NCI-H1930 (cell line): ENCODE measurements at regions not wholly inside any gene's neighbourhood (a gene's known extent, or its start where the extent isn't known, plus 50 kb on each side); places are given as distances from the start of the nearest gene placed in this dataset.
"Not testable (repeated sequence)": the region's sequence is repeated elsewhere in the genome, so short reads cannot be mapped to it uniquely, and the experiment has no call there.

Experiments
- DNase-seq, 2 experiments: peaks; one replicate each; lab custom pipeline; 2025; lab: John Stamatoyannopoulos, UW

DNA sequence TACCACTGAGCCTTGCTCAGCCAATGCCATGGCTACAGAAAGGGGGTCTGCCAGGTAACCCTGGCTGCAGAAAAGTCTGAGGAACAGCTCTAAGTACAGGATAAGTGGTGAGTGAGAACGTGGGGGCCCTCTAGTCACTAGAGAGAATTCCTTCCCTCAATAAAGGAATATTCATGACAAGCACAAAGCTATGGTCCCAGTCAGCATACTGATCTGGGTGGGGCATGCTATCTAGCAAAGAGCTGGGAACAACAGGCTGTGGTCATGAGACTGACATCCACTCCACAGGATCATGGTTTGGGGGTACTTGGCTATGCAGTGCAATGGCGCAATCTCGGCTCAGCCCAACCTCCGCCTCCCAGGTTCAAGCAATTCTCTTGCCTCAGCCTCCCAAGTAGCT lies 140.4 kb downstream of the MTHFS start:
- no peak for DNase-seq

DNA sequence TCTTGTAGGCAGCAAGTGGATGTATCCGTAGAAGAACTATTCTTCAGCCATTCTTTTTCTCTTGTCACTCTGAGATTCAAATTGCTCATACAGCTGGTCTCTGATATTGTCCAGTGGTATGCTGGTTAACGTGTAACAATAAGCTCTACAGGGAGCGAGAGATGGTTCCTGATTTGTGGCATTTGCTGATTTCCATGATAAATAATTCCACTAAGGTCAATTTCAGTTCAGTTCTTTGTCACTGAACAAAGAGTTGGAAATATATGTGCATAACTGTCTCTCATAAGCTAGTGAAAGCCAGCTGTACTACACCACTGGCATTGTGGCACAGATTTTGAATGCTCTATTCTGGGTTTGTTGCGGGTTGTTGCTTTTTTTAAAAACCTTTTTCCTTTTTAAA lies 131.7 kb downstream of the MTHFS start:
- no peak for DNase-seq

DNA sequence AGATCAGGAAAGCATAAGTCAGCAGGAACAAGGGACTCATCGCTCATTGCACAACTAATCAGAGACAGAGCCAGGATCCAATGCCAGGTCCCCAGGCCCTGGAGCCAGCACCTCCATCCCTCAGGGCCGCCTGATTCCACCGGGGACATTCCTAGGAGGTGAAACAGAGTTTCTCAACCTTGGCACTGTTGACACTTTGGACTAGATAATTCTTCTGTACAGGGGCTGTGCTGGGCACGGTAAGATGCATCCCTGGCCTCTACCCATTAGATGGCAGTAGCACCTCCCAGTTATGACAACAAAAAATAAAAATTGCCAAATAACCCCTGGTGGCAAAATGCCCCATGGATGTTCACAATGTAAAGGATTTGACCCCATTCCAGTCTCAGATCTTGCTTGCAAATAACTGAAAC lies 127.7 kb downstream of the MTHFS start:
- no peak for DNase-seq

DNA sequence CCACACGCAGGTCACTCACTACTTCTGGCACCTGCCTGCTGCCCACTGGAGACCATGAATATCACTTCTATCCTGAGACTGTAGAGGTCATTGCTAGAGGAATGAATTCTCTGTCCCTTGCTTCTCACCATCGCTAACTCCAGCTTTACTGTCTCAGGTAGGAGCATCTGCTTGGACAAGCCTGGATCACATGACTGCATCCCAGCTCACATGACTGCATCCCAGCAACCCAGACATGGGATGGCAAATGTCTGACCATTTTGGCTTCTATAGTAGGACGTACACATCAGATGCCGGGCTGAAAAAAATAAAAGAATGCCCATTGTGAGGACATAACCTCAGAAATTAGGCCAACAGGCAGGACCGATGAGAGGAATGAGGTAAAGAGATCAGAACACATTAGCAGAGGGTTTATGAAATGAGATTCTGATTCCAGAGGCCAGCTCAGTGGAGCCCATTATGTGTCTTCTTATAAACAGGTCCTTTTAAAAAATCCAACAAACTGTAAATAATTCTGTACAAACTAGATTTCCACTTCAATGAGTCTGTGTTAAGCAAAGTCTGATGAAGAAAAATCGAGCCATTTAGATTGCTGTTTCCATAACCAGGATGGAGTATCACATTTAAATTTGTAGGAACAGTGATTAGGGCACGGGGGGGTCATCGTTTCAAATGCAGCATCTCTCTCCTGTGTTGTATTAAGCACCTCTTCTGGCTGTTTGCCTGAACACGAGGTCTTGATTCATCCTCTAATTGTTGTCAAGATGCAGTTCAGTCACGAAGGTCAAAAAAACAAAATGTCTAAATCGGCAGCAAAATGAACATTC lies 126.7 kb downstream of the MTHFS start:
- DNase-seq, result no peak

DNA sequence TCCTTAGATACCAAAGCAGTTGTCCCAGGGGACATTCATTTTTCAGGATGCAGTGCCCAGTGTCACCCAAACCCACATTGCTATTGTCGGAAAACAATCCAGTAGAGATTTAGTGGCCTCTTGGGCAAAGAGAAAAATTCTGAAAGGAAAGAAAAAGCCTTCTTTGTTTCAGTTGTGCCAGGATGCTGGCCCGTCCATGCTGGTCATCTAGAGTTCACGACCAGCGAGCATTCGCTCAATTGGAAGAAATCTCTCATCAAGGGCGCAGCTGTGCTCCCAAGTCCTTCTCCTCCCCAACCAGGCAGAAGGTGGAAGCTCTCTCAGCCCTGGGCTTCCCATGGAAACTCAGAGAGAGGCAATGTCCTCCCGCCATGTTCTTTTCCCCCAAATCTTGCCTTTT lies 123.7 kb downstream of the MTHFS start:
- DNase-seq, result no peak

DNA sequence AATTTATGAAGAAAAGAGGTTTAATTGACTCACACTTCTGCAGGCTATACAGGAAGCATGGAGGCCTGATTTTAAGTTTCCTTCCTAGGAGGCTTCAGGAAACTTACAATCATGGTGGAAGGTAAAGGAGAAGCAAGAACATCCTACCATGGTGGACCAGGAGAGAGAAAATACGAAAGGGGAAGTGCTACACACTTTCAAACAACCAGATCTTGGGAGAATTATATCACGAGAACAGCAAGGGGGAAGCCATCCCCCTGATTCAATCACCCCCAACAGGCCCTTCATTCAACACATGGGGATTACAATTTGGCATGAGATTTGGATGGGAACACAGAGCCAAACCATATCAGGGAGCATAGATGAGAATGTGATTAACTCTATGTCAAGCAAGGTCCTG lies 121.0 kb downstream of the MTHFS start:
- no peak for DNase-seq

DNA sequence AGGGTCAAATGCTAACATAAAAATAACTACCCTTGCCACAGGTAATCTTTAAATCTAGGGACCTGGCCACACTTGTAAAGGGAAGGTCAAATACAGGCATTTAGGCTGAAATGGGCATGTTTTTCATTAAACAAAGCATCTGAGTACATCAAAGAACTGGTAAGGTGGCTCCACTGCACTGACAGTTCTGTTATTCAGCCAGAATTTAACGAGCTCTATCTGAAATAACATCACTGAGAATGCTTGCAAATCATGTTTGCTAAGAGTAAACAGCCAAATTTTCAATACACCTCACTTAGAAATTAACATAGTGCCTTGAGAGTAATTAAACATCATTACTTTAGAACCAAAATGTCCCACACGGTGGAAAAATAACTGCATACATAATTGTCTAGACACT lies 118.9 kb downstream of the MTHFS start:
- DNase-seq, result no peak

DNA sequence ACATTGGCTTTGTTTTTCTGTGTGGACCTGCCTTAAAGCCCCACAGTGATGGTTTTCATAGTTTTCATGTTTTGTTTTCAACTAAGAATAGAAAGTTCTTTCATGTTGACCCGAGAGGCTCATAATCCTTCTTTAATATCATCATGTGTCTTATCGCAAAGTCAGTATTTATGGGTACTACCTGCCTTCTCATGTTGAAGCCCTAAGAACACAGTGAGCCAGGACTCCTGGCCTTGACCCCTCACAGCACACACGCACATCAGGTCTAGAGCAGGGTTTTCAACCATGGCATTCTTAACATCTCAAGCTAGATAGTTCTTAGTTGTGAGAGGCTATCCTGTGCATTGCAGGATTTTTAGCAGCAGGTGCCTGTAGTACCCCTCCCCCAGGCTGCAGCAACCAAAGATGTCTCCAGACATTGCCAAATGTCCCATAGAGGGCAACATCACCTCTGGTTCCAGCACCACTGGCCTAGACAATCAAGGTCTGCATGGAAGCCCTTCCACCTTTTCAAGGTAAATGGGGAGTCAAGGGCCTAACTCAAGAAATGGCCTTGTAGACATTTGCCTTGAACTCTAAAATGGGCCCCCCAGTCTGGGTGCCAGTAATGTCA lies 118.3 kb downstream of the MTHFS start:
- DNase-seq, result no peak

DNA sequence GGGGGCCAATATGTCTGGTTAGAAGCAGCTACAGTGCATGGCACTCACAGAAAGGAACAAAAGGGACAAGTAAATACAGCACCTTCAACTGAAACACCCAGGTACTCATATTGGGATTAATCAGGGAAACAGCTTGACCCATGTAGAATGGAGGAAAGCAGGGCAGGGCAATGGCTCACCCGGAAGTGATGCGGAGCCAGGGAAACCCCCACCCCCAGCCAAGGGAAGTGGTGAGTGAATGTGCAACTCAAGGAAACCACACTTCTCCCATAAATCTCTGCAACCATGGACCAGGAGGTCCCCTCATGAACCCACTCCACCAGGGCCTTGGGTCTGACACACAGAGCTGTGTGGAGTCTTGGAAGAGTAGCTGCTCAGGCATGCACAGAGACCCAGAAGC lies 117.1 kb downstream of the MTHFS start:
- no peak for DNase-seq

DNA sequence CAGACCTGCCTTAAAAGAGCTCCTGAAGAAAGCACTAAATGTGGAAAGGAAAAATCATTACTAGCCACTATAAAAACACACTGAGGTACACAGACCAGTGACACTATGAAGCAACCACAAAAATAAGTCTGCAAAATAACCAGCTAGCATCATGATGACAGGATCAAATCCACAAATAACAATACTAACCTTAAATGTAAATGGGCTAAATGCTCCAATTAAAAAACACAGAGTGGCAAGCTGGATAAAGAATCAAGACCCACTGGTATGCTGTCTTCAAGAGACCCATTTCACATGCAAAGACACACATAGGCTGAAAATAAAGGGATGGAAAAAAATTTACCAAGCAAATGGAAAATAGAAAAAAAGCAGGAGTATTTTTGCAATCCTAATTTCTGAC lies 114.5 kb downstream of the MTHFS start:
- not testable (repeated sequence) for DNase-seq
